Stomach smooth muscle (tissue), 2 donors: ENCODE measurements at regions not wholly inside any gene's neighbourhood (a gene's known extent, or its start where the extent isn't known, plus 50 kb on each side); places are given as distances from the start of the nearest gene placed in this dataset.
"Not testable (repeated sequence)": the region's sequence is repeated elsewhere in the genome, so short reads cannot be mapped to it uniquely, and the experiment has no call there.

Source experiments
- H3K27ac ChIP-seq: one replicate; pipeline ENCODE4 v1.7.0; 2013; ENCODE audit warnings: mild to moderate bottlenecking, low read length, inconsistent platforms
- H3K27me3 ChIP-seq, 2 donors: one replicate each; pipeline ENCODE4 v1.7.0; 2013; ENCODE audit warnings: low read length in 2 of 2; ENCODE audit not compliant: insufficient read depth in 2 of 2, control insufficient read depth in 1 of 2
- H3K36me3 ChIP-seq, 2 donors: one replicate each; pipeline ENCODE4 v1.7.0; 2013; ENCODE audit warnings: low read length in 2 of 2; ENCODE audit not compliant: control insufficient read depth in 2 of 2, insufficient read depth in 2 of 2
- H3K4me1 ChIP-seq: one replicate; pipeline ENCODE4 v1.7.0; 2013; ENCODE audit warnings: low read length; ENCODE audit not compliant: control insufficient read depth, insufficient read depth
- H3K4me3 ChIP-seq, 2 donors: one replicate each; pipeline ENCODE4 v1.7.0; 2013; ENCODE audit warnings: low read length in 2 of 2
- H3K9ac ChIP-seq, 2 donors: one replicate each; pipeline ENCODE4 v1.7.0; 2013; ENCODE audit warnings: low read length in 2 of 2, mild to moderate bottlenecking in 1 of 2
- H3K9me3 ChIP-seq, 2 donors: one replicate each; pipeline ENCODE4 v1.7.0; 2013; ENCODE audit warnings: low read length in 2 of 2; ENCODE audit not compliant: control insufficient read depth in 2 of 2
- donor health status: healthy.
- donor health status: Pancreatic carcinoma.

DNA sequence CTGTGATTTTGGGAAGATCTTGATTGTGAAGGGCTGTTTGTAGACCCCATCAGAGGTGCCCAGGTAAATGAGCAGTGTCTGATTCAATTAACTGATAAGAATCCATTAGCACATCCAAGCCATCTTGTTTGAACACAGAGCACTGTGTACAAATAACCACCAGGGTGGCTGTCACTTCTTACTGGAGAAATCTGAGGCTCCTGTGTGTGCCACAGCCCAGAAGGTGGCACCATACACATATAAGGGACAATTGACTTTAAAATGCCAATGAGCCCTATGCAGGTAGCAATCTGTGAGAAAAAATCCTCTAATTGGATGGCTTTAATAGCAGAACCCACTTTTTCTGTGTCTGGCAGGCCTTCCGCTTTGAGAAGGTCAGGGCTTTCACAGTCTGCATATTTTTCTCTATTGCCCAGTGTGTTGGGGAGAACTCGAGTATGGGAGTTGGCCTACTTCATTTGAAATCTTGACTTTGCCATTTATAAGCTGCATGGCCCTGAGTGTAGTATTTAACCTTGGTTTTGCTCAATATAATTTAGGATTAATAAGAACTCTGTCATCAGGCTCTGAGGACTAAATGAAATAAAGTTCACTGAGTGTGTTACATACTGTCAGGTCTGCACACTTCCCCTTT is 517.4 kb downstream of the CCSER2 start:
- no peaks in the 10 kb centered on the region for H3K36me3 ChIP-seq
- no peak overlapping the region for H3K9ac ChIP-seq
- H3K27me3 ChIP-seq, result no peaks in the 10 kb centered on the region
- no peaks in the 10 kb centered on the region for H3K9me3 ChIP-seq
- H3K4me1 ChIP-seq, result no peaks in the 10 kb centered on the region
- no peak overlapping the region for H3K4me3 ChIP-seq
- no peak overlapping the region for H3K27ac ChIP-seq

DNA sequence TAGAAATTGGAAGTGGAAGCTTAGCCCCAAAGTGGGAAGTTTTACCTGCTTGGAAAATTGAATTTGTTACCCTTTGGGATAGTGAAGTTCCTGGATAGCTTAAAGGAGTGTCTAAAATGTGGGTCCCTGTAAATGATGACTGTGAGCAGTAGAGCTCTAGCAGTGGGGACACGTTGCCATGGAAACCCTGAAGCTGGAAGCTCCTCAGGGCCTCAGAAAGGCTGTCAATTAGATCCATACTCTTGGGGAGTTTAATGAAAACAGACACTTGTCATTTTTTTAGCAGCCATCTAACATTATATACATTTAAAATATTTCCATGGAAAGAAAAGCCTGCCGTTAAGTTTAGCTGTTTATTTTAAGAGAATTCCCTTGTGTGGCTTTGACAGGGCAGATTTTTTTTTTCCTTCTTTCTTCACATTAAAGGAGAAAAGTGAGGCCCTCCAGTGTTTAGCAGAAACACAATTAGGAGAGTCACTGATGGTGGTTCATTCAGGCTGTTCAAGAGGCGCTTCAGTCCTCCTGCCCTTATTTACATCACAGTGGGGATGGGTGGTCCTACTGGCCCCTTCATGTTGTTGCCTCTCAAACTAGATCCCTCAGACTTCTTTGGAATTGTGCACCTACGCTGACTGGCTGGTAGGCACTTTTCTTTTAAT is 518.4 kb downstream of the CCSER2 start:
- Histone ChIP-seq H3K27me3 (no peaks in the 10 kb centered on the region), H3K4me3 (no peak overlapping the region), H3K9me3 (no peaks in the 10 kb centered on the region), H3K36me3 (no peaks in the 10 kb centered on the region), H3K9ac (no peak overlapping the region), H3K27ac (no peak overlapping the region), H3K4me1 (no peaks in the 10 kb centered on the region)

DNA sequence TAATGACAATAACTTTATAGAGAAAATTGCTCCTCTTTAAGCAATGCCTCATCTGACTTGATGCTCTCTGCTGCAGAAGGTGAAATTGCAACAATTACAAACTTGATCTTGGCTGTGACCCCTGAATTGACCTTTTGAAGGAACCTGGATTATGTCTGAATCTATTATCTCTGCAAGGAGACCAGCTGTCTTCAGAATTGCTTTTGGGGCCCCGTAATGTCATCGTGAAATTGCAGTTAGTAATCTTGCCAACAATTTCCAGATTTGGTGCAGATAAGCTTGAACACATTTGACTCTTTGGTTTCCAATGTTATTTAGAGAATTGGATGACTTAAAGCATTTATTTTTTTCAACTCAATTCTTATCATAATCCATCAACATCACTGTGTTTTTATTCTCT is 520.6 kb downstream of the CCSER2 start:
- no peak overlapping the region for H3K9ac ChIP-seq
- H3K9me3 ChIP-seq, result no peaks in the 10 kb centered on the region
- no peaks in the 10 kb centered on the region for H3K27me3 ChIP-seq
- no peaks in the 10 kb centered on the region for H3K36me3 ChIP-seq
- H3K27ac ChIP-seq, result no peak overlapping the region
- no peak overlapping the region for H3K4me3 ChIP-seq
- H3K4me1 ChIP-seq, result no peaks in the 10 kb centered on the region

DNA sequence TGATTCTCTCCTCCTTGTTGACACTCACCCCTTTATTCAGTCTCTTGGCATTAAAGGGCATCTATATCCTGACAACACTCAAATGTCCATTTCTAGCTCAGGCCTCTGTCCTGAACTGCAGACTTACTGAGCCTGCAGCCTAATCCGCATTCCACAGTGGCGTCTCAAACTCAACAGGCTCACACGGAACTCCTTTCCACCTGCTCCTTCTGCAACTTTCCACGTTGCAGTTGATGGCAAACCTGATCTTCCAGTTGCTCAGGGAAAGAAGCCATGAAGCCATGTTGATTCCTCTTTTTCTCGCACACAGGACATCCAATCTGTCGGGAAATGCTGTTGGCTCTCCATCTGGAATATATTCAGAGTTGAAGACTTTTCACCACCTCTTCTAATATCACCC is 522.4 kb downstream of the CCSER2 start:
- H3K4me1 ChIP-seq, result no peaks in the 10 kb centered on the region
- H3K9ac ChIP-seq, result no peak overlapping the region
- H3K27ac ChIP-seq, result no peak overlapping the region
- H3K36me3 ChIP-seq, result no peaks in the 10 kb centered on the region
- H3K4me3 ChIP-seq, result no peak overlapping the region
- H3K9me3 ChIP-seq, result no peaks in the 10 kb centered on the region
- no peaks in the 10 kb centered on the region for H3K27me3 ChIP-seq

DNA sequence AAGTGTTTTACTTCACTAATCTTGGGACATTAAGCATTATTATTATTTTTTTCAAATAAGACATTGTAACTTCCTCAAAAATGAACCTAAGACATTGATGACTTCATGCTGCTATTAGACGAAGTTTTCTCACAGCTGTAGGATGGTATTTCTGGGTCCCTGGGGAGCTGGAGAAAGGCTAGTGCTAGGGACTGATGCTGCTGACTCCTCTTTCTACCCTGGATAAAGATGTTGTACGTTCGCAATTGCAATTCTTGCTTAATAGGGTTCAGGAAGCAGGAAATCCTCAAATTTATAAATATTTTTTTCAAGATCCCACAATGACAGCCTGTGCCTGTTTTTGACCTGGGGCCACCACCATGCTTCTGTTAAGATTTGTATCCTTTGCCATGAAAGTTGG is 526.0 kb downstream of the CCSER2 start:
- Histone ChIP-seq H3K27me3 (no peaks in the 10 kb centered on the region), H3K9ac (no peak overlapping the region), H3K9me3 (peaks cover 0 to 3% of the 10 kb centered on the region in 2 donors), H3K4me3 (no peak overlapping the region), H3K36me3 (no peaks in the 10 kb centered on the region), H3K4me1 (no peaks in the 10 kb centered on the region), H3K27ac (no peak overlapping the region)

DNA sequence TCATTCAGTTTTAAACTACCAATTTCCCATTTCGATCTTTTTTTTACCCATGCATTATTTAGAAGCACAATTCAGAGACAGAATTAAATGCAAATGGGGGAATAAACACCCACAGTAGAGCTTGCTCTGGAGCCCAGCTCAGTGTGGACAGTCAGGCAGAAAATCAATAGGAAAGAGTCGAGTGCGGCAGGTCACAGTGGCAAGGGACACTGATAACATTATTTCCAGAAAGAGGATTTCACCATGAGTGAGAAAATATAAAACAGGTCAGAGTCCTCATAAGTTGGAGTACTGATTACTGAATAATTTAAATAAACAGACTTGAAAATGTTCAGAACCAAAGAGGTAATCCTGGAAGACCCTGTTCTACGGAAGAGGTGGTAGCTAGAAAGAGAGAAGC is 532.5 kb downstream of the CCSER2 start:
- no peaks in the 10 kb centered on the region for H3K36me3 ChIP-seq
- H3K4me1 ChIP-seq, result no peaks in the 10 kb centered on the region
- H3K27me3 ChIP-seq, result no peaks in the 10 kb centered on the region
- H3K27ac ChIP-seq, result no peak overlapping the region
- peaks cover 0 to 3% of the 10 kb centered on the region in 2 donors for H3K9me3 ChIP-seq
- no peak overlapping the region for H3K9ac ChIP-seq
- no peak overlapping the region for H3K4me3 ChIP-seq

DNA sequence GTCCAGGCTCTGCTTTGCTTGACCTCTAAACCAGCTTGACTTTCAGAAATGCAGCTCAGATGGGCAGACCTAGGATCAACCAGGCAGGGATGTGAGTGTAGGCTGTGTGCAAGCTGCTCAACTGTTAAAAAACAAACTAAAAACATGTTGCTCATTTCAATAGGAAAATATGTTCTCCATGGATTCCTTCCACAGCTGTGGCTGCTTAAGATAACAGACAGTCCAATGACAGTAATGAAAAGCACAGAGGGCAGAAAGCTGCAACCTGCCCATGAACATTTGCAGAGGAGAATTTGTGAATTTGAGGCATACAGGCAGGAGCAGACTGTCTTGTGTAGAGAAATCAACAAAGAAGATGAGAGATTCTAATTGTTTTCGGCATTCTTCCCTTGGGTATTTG is 534.2 kb downstream of the CCSER2 start:
- Histone ChIP-seq H3K9ac (no peak overlapping the region), H3K27ac (no peak overlapping the region), H3K27me3 (no peaks in the 10 kb centered on the region), H3K4me3 (no peak overlapping the region), H3K36me3 (no peaks in the 10 kb centered on the region), H3K9me3 (no peaks in the 10 kb centered on the region), H3K4me1 (no peaks in the 10 kb centered on the region)

DNA sequence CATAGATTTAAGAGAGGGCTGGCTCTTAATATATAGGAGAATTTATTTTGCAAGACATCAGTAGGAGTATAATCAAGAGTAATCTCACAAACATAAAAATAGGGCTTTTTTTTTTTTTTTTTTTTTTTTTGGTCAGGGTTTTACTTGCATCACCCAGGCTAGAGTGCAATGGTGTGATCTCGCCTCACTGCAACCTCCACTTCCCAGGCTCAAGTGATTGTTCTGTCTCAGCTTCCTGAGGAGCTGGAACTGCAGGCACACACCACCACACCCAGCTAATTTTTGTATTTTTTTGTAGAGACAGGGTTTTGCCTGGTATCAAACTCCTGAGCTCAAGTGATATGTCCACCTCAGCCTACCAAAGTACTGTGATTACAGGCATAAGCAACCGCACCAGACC is 535.3 kb downstream of the CCSER2 start:
- Histone ChIP-seq H3K9me3 (no peaks in the 10 kb centered on the region), H3K4me3 (no peak overlapping the region), H3K27me3 (no peaks in the 10 kb centered on the region), H3K36me3 (no peaks in the 10 kb centered on the region), H3K27ac (no peak overlapping the region), H3K4me1 (no peaks in the 10 kb centered on the region), H3K9ac (no peak overlapping the region)

DNA sequence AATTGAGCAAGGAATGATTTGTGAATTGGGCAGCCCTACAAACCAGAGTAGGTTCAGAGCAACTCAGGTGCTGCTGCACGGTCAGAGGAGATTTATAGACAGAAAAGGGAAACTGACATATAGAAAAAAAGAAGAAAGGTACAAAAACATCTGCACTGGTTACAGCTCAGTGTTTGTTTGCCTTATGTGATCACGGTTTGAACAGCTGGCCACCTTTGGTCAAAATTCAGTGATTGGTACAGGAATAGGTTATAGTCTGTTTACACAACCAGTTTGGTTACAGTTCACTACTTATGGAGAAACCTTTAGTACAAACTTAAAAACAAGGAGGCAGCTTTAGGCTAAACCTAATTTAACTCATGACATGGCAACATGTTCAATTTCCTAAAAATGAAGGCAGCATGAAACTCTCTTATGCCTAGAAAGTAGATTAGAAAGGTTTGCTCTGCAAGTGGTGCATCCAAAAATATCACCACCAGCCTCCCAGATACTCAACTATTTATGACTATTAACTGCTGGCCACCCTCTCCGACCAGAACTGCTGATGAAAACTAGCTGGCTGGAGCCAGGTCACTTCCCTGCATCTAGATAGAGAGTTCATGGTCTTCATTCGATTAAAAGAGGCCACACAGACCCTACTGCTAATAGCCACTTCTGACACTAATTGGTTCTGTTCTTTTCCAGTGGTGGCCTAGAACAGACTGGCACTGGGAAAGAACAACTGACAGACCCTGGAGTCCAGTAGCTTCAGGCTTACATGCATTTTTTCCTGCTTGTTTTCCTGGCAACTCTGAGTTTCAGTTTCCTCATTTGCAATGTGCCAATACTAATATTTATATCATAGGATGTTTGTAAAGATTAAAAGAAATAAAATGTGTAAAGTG is 548.0 kb downstream of the CCSER2 start:
- H3K36me3 ChIP-seq, result no peaks in the 10 kb centered on the region
- H3K27ac ChIP-seq, result no peak overlapping the region
- H3K9ac ChIP-seq, result no peak overlapping the region
- no peaks in the 10 kb centered on the region for H3K4me1 ChIP-seq
- no peak overlapping the region for H3K4me3 ChIP-seq
- no peaks in the 10 kb centered on the region for H3K9me3 ChIP-seq
- H3K27me3 ChIP-seq, result no peaks in the 10 kb centered on the region

DNA sequence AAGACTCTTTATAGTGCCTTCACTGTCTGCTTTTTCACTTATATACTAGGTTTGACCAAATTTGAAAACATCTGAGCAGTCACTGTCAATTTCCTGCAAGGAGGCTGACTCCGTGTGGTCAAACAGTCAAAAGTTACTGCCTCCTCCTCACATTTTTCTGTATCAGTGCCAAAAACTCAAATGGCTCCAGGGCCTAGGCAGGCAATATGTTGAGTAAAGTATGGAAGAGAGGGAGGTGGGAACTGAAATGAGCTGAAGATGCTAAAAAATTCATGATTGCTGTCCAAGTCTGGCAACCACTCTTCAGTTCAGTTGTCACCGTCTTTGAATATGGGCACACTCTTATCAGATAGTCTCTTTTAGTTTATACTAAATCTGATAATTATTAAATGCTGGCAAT is 551.6 kb downstream of the CCSER2 start:
- H3K9me3 ChIP-seq, result no peaks in the 10 kb centered on the region
- H3K4me1 ChIP-seq, result no peaks in the 10 kb centered on the region
- H3K27me3 ChIP-seq, result no peaks in the 10 kb centered on the region
- H3K36me3 ChIP-seq, result no peaks in the 10 kb centered on the region
- no peak overlapping the region for H3K4me3 ChIP-seq
- H3K27ac ChIP-seq, result no peak overlapping the region
- H3K9ac ChIP-seq, result no peak overlapping the region

DNA sequence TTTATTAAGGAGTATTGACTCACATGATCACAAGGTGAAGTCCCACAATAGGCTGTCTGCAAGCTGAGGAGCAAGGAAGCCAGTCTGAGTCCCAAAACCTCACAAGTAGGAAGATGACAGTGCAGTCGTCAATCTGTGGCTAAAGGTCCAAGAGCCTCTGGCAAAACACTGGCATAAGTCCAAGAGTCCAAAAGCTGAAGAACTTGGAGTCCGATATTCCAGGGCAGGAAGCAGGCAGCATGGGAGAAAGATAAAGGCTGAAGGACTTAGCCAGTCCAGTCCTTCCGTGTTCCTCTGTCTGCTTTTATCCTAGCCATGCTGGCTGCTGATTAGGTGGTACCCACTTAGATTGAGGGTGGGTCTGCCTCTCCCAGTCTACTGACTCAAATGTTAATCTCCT is 553.3 kb downstream of the CCSER2 start:
- not testable (repeated sequence) for H3K4me3 ChIP-seq, H3K27me3 ChIP-seq, H3K9ac ChIP-seq, H3K4me1 ChIP-seq, H3K27ac ChIP-seq, H3K9me3 ChIP-seq, H3K36me3 ChIP-seq
